ENCODE measurements at regions not wholly inside any gene's neighbourhood (a gene's known extent, or its start where the extent isn't known, plus 50 kb on each side); places are given as distances from the start of the nearest gene placed in this dataset.
"Not testable (repeated sequence)": the region's sequence is repeated elsewhere in the genome, so short reads cannot be mapped to it uniquely, and the experiment has no call there.

DNA sequence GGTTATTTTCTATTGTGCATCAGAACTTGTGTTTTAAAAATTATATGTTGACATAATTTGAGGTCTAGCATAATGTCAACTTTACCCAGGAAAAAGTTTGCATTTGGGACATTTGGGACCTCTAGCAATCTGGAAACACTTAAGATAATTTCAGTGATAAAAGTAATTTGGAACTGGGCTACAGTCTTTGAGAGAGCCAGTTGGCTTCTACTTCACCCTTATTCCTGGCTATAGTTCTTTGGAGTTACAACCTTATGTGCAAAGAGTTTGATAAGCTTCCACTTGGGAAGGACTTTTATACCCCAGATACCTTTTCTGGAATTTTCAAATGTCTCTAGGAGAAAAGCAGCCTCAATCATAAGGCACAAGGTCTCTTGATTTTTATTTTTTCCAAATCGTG, 139.3 kb downstream of the ARRDC3 start:
- DNase-seq (no peak), ATAC-seq (peak in 2 of 8 donors; percentile 28 to 54)
- intact Hi-C loops (cut with DNase I), result no loop called here
- 68 to 71% methylated on average over 1 of the region's 1 CpG for WGBS, 2 donors
- Histone ChIP-seq H3K27me3 (no peaks in the 10 kb centered on the region), H3K4me1 (peaks cover 0 to 15% (median 0%) of the 10 kb centered on the region in 9 donors), H3K36me3 (no peaks in the 10 kb centered on the region), H3K4me3 (no peak overlapping the region), H3K9me3 (peaks cover 0 to 24% (median 12%) of the 10 kb centered on the region in 11 donors), H3K27ac (peak overlapping the region in 3 of 10 donors; percentile 66 to 77 (median 73))
- TF ChIP-seq, protein P1, sequence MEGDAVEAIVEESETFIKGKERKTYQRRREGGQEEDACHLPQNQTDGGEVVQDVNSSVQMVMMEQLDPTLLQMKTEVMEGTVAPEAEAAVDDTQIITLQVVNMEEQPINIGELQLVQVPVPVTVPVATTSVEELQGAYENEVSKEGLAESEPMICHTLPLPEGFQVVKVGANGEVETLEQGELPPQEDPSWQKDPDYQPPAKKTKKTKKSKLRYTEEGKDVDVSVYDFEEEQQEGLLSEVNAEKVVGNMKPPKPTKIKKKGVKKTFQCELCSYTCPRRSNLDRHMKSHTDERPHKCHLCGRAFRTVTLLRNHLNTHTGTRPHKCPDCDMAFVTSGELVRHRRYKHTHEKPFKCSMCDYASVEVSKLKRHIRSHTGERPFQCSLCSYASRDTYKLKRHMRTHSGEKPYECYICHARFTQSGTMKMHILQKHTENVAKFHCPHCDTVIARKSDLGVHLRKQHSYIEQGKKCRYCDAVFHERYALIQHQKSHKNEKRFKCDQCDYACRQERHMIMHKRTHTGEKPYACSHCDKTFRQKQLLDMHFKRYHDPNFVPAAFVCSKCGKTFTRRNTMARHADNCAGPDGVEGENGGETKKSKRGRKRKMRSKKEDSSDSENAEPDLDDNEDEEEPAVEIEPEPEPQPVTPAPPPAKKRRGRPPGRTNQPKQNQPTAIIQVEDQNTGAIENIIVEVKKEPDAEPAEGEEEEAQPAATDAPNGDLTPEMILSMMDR (IDR thresholded peaks at IDR 0.05), result no peak

- TF ChIP-seq, protein P1 (IDR thresholded peaks at IDR 0.05), result no peak
- DNase-seq (no peak), ATAC-seq (no peak)
- Histone ChIP-seq H3K36me3 (no peaks in the 10 kb centered on the region), H3K9me3 (peaks cover 0 to 24% (median 12%) of the 10 kb centered on the region in 11 donors), H3K4me1 (peaks cover 0 to 15% (median 0%) of the 10 kb centered on the region in 9 donors), H3K4me3 (no peak overlapping the region), H3K27ac (peak overlapping the region in 1 of 10 donors; percentile 66), H3K27me3 (no peaks in the 10 kb centered on the region)
- intact Hi-C loops (cut with DNase I), result no loop called here
Observed at GRCh38 chr5:91243286-91243685, 139.8 kb downstream of the ARRDC3 start.

- H3K36me3 ChIP-seq; ATAC-seq; H3K27ac ChIP-seq; H3K27me3 ChIP-seq; H3K4me3 ChIP-seq; DNase-seq; intact Hi-C loops (cut with DNase I): not testable (repeated sequence)
- H3K4me1 ChIP-seq, result peaks cover 0 to 15% (median 0%) of the 10 kb centered on the region in 9 donors
- peaks cover 0 to 24% (median 12%) of the 10 kb centered on the region in 11 donors for H3K9me3 ChIP-seq
- WGBS, 2 donors, result 94 to 96% methylated on average over 4 of the region's 4 CpGs
Observed at GRCh38 chr5:91241460-91241859, 141.7 kb downstream of the ARRDC3 start.

GRCh38 chr5:91240175-91240574, 142.9 kb downstream of the ARRDC3 start:
- H3K4me1 ChIP-seq, result peaks cover 0 to 13% (median under 1%) of the 10 kb centered on the region in 9 donors
- WGBS, 2 donors, result 97 to 99% methylated on average over 4 of the region's 4 CpGs
- no peaks in the 10 kb centered on the region for H3K27me3 ChIP-seq
- intact Hi-C loops (cut with DNase I), result no loop called here
- no peak overlapping the region for H3K27ac ChIP-seq
- no peak overlapping the region for H3K4me3 ChIP-seq
- peaks cover 0 to 24% (median 12%) of the 10 kb centered on the region in 11 donors for H3K9me3 ChIP-seq
- TF ChIP-seq, protein P1 (IDR thresholded peaks at IDR 0.05), result no peak
- DNase-seq, result no peak
- ATAC-seq, result no peak
- no peaks in the 10 kb centered on the region for H3K36me3 ChIP-seq

DNA sequence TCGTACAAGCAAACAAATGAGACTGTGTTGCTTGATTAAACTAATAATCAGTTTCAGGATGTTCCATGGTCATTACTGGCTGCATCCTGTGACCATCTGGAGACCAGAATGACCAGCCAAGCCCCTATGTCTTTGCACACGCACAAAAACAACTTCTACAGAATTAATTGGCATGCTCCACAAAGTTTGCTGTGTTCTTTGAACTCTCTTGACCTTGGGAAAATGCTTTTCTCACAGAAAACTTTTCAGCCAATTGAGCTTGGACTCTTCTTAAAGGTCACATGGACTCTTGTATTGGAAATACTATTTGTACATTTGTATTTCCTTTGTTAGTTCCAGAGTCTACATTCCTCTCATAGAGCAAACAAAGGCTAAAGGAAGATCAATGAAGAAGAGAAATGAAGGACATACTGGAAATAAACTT, 147.8 kb downstream of the ARRDC3 start:
- H3K36me3 ChIP-seq, result no peaks in the 10 kb centered on the region
- intact Hi-C loops (cut with DNase I), result no loop called here
- ATAC-seq (peak in 6 of 8 donors; percentile 12 to 74 (median 56)), DNase-seq (no peak)
- H3K27me3 ChIP-seq, result no peaks in the 10 kb centered on the region
- H3K4me1 ChIP-seq, result peaks cover 0 to 16% (median 6%) of the 10 kb centered on the region in 9 donors
- H3K4me3 ChIP-seq, result no peak overlapping the region
- no peaks in the 10 kb centered on the region for H3K9me3 ChIP-seq
- H3K27ac ChIP-seq, result peak overlapping the region in 4 of 10 donors; percentile 36 to 69 (median 38)
- WGBS, 2 donors, result 47 to 54% methylated on average over 2 of the region's 2 CpGs
- TF ChIP-seq, protein P1 (IDR thresholded peaks at IDR 0.05), result no peak

Data from heart right ventricle (tissue), 16 donors.